Liver (tissue), 3 donors: ENCODE measurements at regions not wholly inside any gene's neighbourhood (a gene's known extent, or its start where the extent isn't known, plus 50 kb on each side); places are given as distances from the start of the nearest gene placed in this dataset.

Experiments used
- ATF3 ChIP-seq: IDR thresholded peaks from 2 replicates; pipeline ENCODE4 v1.6.1; 2016; ENCODE audit warnings: antibody characterized with exemption
- CTCF ChIP-seq: fragments of 150-350 bp; IDR thresholded peaks from 2 replicates; pipeline ENCODE4 v1.5.1; 2017; ENCODE audit warnings: improper control_type of control experiment, low read depth, low read length; ENCODE audit not compliant: missing input control
- EGR1 ChIP-seq, 2 donors: IDR thresholded peaks; 2 replicates each; pipeline ENCODE4 v1.6.1; 2016 to 2018; ENCODE audit warnings: antibody characterized with exemption in 2 of 2, low read depth in 2 of 2
- GABPA ChIP-seq, 2 donors: IDR thresholded peaks in 1 of 2; conservative IDR thresholded peaks in 1 of 2; 2 replicates each; pipeline ENCODE4 v1.6.1; 2016; ENCODE audit warnings: antibody characterized with exemption in 2 of 2, mild to moderate bottlenecking in 1 of 2, moderate library complexity in 1 of 2
- MAX ChIP-seq: IDR thresholded peaks from 2 replicates; pipeline ENCODE4 v1.6.1; 2016; ENCODE audit warnings: antibody characterized with exemption
- NR2F2 ChIP-seq: IDR thresholded peaks from 2 replicates; pipeline ENCODE4 v1.6.1; 2016; ENCODE audit warnings: antibody characterized with exemption
- RAD21 ChIP-seq, 2 donors: IDR thresholded peaks; 2 replicates each; pipeline ENCODE4 v1.6.1; 2016; ENCODE audit warnings: antibody characterized with exemption in 2 of 2, mild to moderate bottlenecking in 2 of 2
- REST ChIP-seq: IDR thresholded peaks from 2 replicates; pipeline ENCODE4 v1.6.1; 2016; ENCODE audit warnings: antibody characterized with exemption, mild to moderate bottlenecking
- YY1 ChIP-seq: IDR thresholded peaks from 2 replicates; pipeline ENCODE4 v1.6.1; 2016; ENCODE audit warnings: antibody characterized with exemption, mild to moderate bottlenecking
- ZBTB33 ChIP-seq: IDR thresholded peaks from 2 replicates; pipeline ENCODE4 v1.6.1; 2016; ENCODE audit warnings: antibody characterized with exemption
- donor health status: healthy.
- donor health status: healthy.

- no peak for TF ChIP-seq ATF3
- TF ChIP-seq CTCF, result no peak
- no peak for TF ChIP-seq REST
- TF ChIP-seq RAD21 (IDR thresholded peaks at IDR 0.05), result no peak
- TF ChIP-seq GABPA (IDR thresholded peaks at IDR 0.05 in 1 of 2, conservative IDR thresholded peaks at IDR 0.05 in 1 of 2), result no peak
- TF ChIP-seq MAX, result no peak
- TF ChIP-seq YY1, result no peak
- TF ChIP-seq EGR1 (IDR thresholded peaks at IDR 0.05; ENCODE audit: low read depth in 2 of 2), result no peak
- no peak for TF ChIP-seq NR2F2
- TF ChIP-seq ZBTB33, result no peak
Observed at GRCh38 chr12:107263980-107264379, 170.6 kb upstream of the CRY1 start.
